HFFc6 (cell line): ENCODE measurements at regions not wholly inside any gene's neighbourhood (a gene's known extent, or its start where the extent isn't known, plus 50 kb on each side); places are given as distances from the start of the nearest gene placed in this dataset.

Source experiments
- DNase-seq: peaks from one replicate; pipeline ENCODE4 v3.0.0-alpha.2; 2018
- H3K27ac Mint-ChIP-seq: 2 replicates; pipeline ENCODE4 v1.8.0; 2020; ENCODE audit warnings: mild to moderate bottlenecking, mixed read lengths
- H3K27me3 Mint-ChIP-seq: 2 replicates; pipeline ENCODE4 v1.8.0; 2021; ENCODE audit warnings: mild to moderate bottlenecking, moderate library complexity, mixed read lengths; ENCODE audit not compliant: insufficient read depth
- H3K36me3 Mint-ChIP-seq: 2 replicates; pipeline ENCODE4 v1.8.0; 2021; ENCODE audit warnings: low read depth, mixed read lengths
- H3K4me1 Mint-ChIP-seq: 2 replicates; pipeline ENCODE4 v1.8.0; 2020; ENCODE audit warnings: low read depth, mixed read lengths
- H3K4me3 Mint-ChIP-seq: 2 replicates; pipeline ENCODE4 v1.8.0; 2020; ENCODE audit warnings: mild to moderate bottlenecking, moderate library complexity, mixed read lengths
- H3K9me3 Mint-ChIP-seq: 2 replicates; pipeline ENCODE4 v1.8.0; 2020; ENCODE audit warnings: mild to moderate bottlenecking, mixed read lengths
- CTCF ChIP-seq: fragments of 200-600 bp; sonication (generic); IDR thresholded peaks from 2 replicates; pipeline ENCODE4 v1.5.0; 2021; ENCODE audit warnings: antibody characterized with exemption, mild to moderate bottlenecking

- DNase-seq, result no peak
- no peak overlapping the region for H3K27ac Mint-ChIP-seq
- no peak for TF ChIP-seq CTCF
- no peak overlapping the region for H3K4me3 Mint-ChIP-seq
- H3K4me1 Mint-ChIP-seq, result no peaks in the 10 kb centered on the region
- no peaks in the 10 kb centered on the region for H3K9me3 Mint-ChIP-seq
- peaks cover 2% of the 10 kb centered on the region; the same call in 1 of the 2 replicates for H3K27me3 Mint-ChIP-seq
- no peaks in the 10 kb centered on the region for H3K36me3 Mint-ChIP-seq
Measured at GRCh38 chr17:71909155-71909554, 211.7 kb upstream of the SOX9 start.

GRCh38 chr17:71910002-71910401, 210.8 kb upstream of the SOX9 start:
- no peak for DNase-seq
- no peaks in the 10 kb centered on the region for H3K36me3 Mint-ChIP-seq
- TF ChIP-seq CTCF, result no peak
- H3K27ac Mint-ChIP-seq, result no peak overlapping the region
- H3K4me3 Mint-ChIP-seq, result no peak overlapping the region
- H3K27me3 Mint-ChIP-seq, result peaks cover 2% of the 10 kb centered on the region; the same call in 1 of the 2 replicates
- H3K4me1 Mint-ChIP-seq, result no peaks in the 10 kb centered on the region
- H3K9me3 Mint-ChIP-seq, result no peaks in the 10 kb centered on the region; the same call in 1 of the 2 replicates

GRCh38 chr17:71914042-71914441, 206.8 kb upstream of the SOX9 start:
- no peak overlapping the region for H3K27ac Mint-ChIP-seq
- peaks cover 3% of the 10 kb centered on the region for H3K27me3 Mint-ChIP-seq
- no peaks in the 10 kb centered on the region; the same call in 1 of the 2 replicates for H3K9me3 Mint-ChIP-seq
- no peaks in the 10 kb centered on the region for H3K4me1 Mint-ChIP-seq
- no peaks in the 10 kb centered on the region for H3K36me3 Mint-ChIP-seq
- H3K4me3 Mint-ChIP-seq, result no peak overlapping the region
- DNase-seq, result no peak
- TF ChIP-seq CTCF, result no peak

GRCh38 chr17:71914812-71915211, 206.0 kb upstream of the SOX9 start:
- no peaks in the 10 kb centered on the region for H3K4me1 Mint-ChIP-seq
- no peak overlapping the region for H3K27ac Mint-ChIP-seq
- H3K9me3 Mint-ChIP-seq, result no peaks in the 10 kb centered on the region; the same call in 1 of the 2 replicates
- DNase-seq, result no peak
- peaks cover 3% of the 10 kb centered on the region for H3K27me3 Mint-ChIP-seq
- no peak overlapping the region for H3K4me3 Mint-ChIP-seq
- TF ChIP-seq CTCF, result no peak
- no peaks in the 10 kb centered on the region for H3K36me3 Mint-ChIP-seq

GRCh38 chr17:71917715-71918114, 203.1 kb upstream of the SOX9 start:
- Mint-ChIP-seq H3K27me3 (peaks cover 3% of the 10 kb centered on the region), H3K9me3 (no peaks in the 10 kb centered on the region; the same call in 1 of the 2 replicates), H3K27ac (no peak overlapping the region), H3K4me1 (no peaks in the 10 kb centered on the region), H3K36me3 (no peaks in the 10 kb centered on the region), H3K4me3 (no peak overlapping the region)
- no peak for TF ChIP-seq CTCF
- no peak for DNase-seq

GRCh38 chr17:71919186-71919585, 201.6 kb upstream of the SOX9 start:
- H3K9me3 Mint-ChIP-seq, result peaks cover 4% of the 10 kb centered on the region; the same call in 1 of the 2 replicates
- DNase-seq, result no peak
- H3K4me1 Mint-ChIP-seq, result no peaks in the 10 kb centered on the region
- H3K4me3 Mint-ChIP-seq, result no peak overlapping the region
- peaks cover 3% of the 10 kb centered on the region for H3K27me3 Mint-ChIP-seq
- no peaks in the 10 kb centered on the region for H3K36me3 Mint-ChIP-seq
- H3K27ac Mint-ChIP-seq, result no peak overlapping the region
- TF ChIP-seq CTCF, result no peak
